ENCODE measurements at regions not wholly inside any gene's neighbourhood (a gene's known extent, or its start where the extent isn't known, plus 50 kb on each side); places are given as distances from the start of the nearest gene placed in this dataset.
"Not testable (repeated sequence)": the region's sequence is repeated elsewhere in the genome, so short reads cannot be mapped to it uniquely, and the experiment has no call there.

GRCh38 chr6:6875818-6876470, 231.8 kb upstream of the RREB1 start:
- no peak for DNase-seq

- not testable (repeated sequence) for DNase-seq
These were observed 230.0 kb upstream of the RREB1 start for GRCh38 chr6:6877792-6878191.

- no peak for DNase-seq
These were observed 228.7 kb upstream of the RREB1 start for GRCh38 chr6:6878887-6879585.

GRCh38 chr6:6879586-6879974, 228.2 kb upstream of the RREB1 start:
- not testable (repeated sequence) for DNase-seq

GRCh38 chr6:6880745-6881437, 226.9 kb upstream of the RREB1 start:
- DNase-seq: no peak

- DNase-seq: no peak
These were observed 226.1 kb upstream of the RREB1 start for GRCh38 chr6:6881438-6882225.

GRCh38 chr6:6882592-6882991, 225.2 kb upstream of the RREB1 start:
- no peak for DNase-seq

GRCh38 chr6:6883011-6883410, 224.8 kb upstream of the RREB1 start:
- DNase-seq: no peak

GRCh38 chr6:6884193-6884627, 223.6 kb upstream of the RREB1 start:
- DNase-seq: no peak

GRCh38 chr6:6884916-6885315, 222.8 kb upstream of the RREB1 start:
- DNase-seq: no peak

GRCh38 chr6:6885521-6886170, 222.1 kb upstream of the RREB1 start:
- no peak for DNase-seq

- DNase-seq: no peak
These were observed 221.4 kb upstream of the RREB1 start for GRCh38 chr6:6886171-6886885.

GRCh38 chr6:6886886-6887285, 220.9 kb upstream of the RREB1 start:
- no peak for DNase-seq

GRCh38 chr6:6889601-6890000, 218.2 kb upstream of the RREB1 start:
- no peak for DNase-seq

GRCh38 chr6:6890400-6890858, 217.3 kb upstream of the RREB1 start:
- DNase-seq: no peak

- no peak for DNase-seq
These were observed 216.5 kb upstream of the RREB1 start for GRCh38 chr6:6891125-6891721.

GRCh38 chr6:6891949-6892461, 215.8 kb upstream of the RREB1 start:
- no peak for DNase-seq

GRCh38 chr6:6892744-6893583, 214.8 kb upstream of the RREB1 start:
- no peak for DNase-seq

- no peak for DNase-seq
These were observed 214.1 kb upstream of the RREB1 start for GRCh38 chr6:6893701-6894100.

GRCh38 chr6:6895929-6896328, 211.8 kb upstream of the RREB1 start:
- DNase-seq: no peak

Data from activated T-cell treated with anti-CD3 and anti-CD28 coated beads, Interleukin-2, amount 50 U/mL, for 1 hour (primary cell).